Glutamatergic neuron (in vitro differentiated cells): ENCODE measurements at regions not wholly inside any gene's neighbourhood (a gene's known extent, or its start where the extent isn't known, plus 50 kb on each side); places are given as distances from the start of the nearest gene placed in this dataset.

Source experiments
- DNase-seq: peaks from one replicate; pipeline ENCODE4 v3.0.0; 2022
- H3K27ac Mint-ChIP-seq: one replicate; pipeline ENCODE4 v1.8.0; 2020; ENCODE audit warnings: mild to moderate bottlenecking, mixed read lengths, inconsistent platforms; ENCODE audit not compliant: unreplicated experiment
- H3K27me3 Mint-ChIP-seq: one replicate; pipeline ENCODE4 v1.8.0; 2020; ENCODE audit warnings: mild to moderate bottlenecking, moderate library complexity, mixed read lengths, inconsistent platforms; ENCODE audit not compliant: unreplicated experiment
- H3K36me3 Mint-ChIP-seq: one replicate; pipeline ENCODE4 v1.8.0; 2020; ENCODE audit warnings: mild to moderate bottlenecking, mixed read lengths, inconsistent platforms; ENCODE audit not compliant: unreplicated experiment
- H3K4me1 Mint-ChIP-seq: one replicate; pipeline ENCODE4 v1.8.0; 2020; ENCODE audit warnings: mild to moderate bottlenecking, low read depth, mixed read lengths, inconsistent platforms; ENCODE audit not compliant: unreplicated experiment
- H3K4me3 Mint-ChIP-seq: one replicate; pipeline ENCODE4 v1.8.0; 2020; ENCODE audit warnings: mild to moderate bottlenecking, mixed read lengths, inconsistent platforms; ENCODE audit not compliant: unreplicated experiment
- H3K9me3 Mint-ChIP-seq: one replicate; pipeline ENCODE4 v1.8.0; 2020; ENCODE audit warnings: mild to moderate bottlenecking, moderate library complexity, mixed read lengths, inconsistent platforms; ENCODE audit not compliant: unreplicated experiment
- CTCF ChIP-seq: fragments of 200-600 bp; sonication (generic); IDR thresholded peaks from one replicate; pipeline ENCODE4 v1.5.0; 2021; ENCODE audit not compliant: partially characterized antibody, unreplicated experiment

- H3K27ac Mint-ChIP-seq, result no peak overlapping the region
- no peaks in the 10 kb centered on the region for H3K27me3 Mint-ChIP-seq
- DNase-seq, result no peak
- peaks cover 2% of the 10 kb centered on the region for H3K9me3 Mint-ChIP-seq
- H3K36me3 Mint-ChIP-seq, result no peaks in the 10 kb centered on the region
- no peak overlapping the region for H3K4me3 Mint-ChIP-seq
- TF ChIP-seq CTCF, result no peak
- H3K4me1 Mint-ChIP-seq, result no peaks in the 10 kb centered on the region
Measured at GRCh38 chr3:76078101-76078500, 292.8 kb upstream of the ZNF717 start.

GRCh38 chr3:76083992-76084391, 298.6 kb upstream of the ZNF717 start:
- no peak overlapping the region for H3K4me3 Mint-ChIP-seq
- no peak for DNase-seq
- H3K4me1 Mint-ChIP-seq, result no peaks in the 10 kb centered on the region
- H3K27ac Mint-ChIP-seq, result no peak overlapping the region
- no peaks in the 10 kb centered on the region for H3K9me3 Mint-ChIP-seq
- H3K27me3 Mint-ChIP-seq, result peaks cover 1% of the 10 kb centered on the region
- no peak for TF ChIP-seq CTCF
- H3K36me3 Mint-ChIP-seq, result no peaks in the 10 kb centered on the region

GRCh38 chr3:76096036-76096435, 310.7 kb upstream of the ZNF717 start:
- H3K9me3 Mint-ChIP-seq, result no peaks in the 10 kb centered on the region
- H3K4me1 Mint-ChIP-seq, result no peaks in the 10 kb centered on the region
- no peaks in the 10 kb centered on the region for H3K36me3 Mint-ChIP-seq
- no peak for TF ChIP-seq CTCF
- no peak overlapping the region for H3K27ac Mint-ChIP-seq
- no peaks in the 10 kb centered on the region for H3K27me3 Mint-ChIP-seq
- DNase-seq, result no peak
- H3K4me3 Mint-ChIP-seq, result no peak overlapping the region

- Mint-ChIP-seq H3K36me3 (no peaks in the 10 kb centered on the region), H3K4me1 (no peaks in the 10 kb centered on the region), H3K4me3 (no peak overlapping the region), H3K27me3 (no peaks in the 10 kb centered on the region), H3K27ac (no peak overlapping the region), H3K9me3 (no peaks in the 10 kb centered on the region)
- TF ChIP-seq CTCF, result no peak
- DNase-seq, result no peak
Measured at GRCh38 chr3:76096836-76097588, 311.7 kb upstream of the ZNF717 start.

GRCh38 chr3:76097589-76097969, 312.2 kb upstream of the ZNF717 start:
- Mint-ChIP-seq H3K27ac (no peak overlapping the region), H3K4me3 (no peak overlapping the region), H3K9me3 (no peaks in the 10 kb centered on the region), H3K27me3 (no peaks in the 10 kb centered on the region), H3K4me1 (no peaks in the 10 kb centered on the region), H3K36me3 (no peaks in the 10 kb centered on the region)
- no peak for TF ChIP-seq CTCF
- DNase-seq, result no peak
